ENCODE measurements at regions not wholly inside any gene's neighbourhood (a gene's known extent, or its start where the extent isn't known, plus 50 kb on each side); places are given as distances from the start of the nearest gene placed in this dataset.

DNA sequence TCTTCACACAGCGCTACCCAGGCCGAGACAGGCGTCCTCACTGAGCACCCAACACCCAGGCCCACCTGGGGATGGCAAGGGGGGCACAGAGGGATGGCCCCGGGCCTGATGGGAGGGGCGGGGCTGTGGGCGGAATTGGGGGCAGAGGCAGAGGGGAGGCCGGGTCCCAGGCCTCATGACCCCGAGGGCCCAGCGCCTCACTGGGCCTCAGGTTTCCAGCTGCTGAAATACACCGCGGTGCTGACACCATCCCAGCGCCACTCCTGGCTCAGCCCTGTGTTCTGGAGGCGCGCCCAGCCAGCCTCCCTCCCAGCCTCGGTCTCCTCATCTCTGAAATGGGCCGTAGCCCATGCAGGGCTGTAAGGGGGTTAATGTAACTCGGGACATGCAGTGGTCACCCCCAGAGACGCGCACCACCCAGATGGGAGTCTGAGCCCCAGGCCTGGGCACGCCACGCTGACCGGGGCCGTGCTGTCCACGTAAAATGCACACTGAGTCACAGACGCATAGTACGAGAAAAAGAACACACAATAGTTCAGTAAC is 82.3 kb downstream of the UNCX start:
- H3K4me3 Mint-ChIP-seq = no peak overlapping the region
- no peak for DNase-seq (ENCODE audit: low read depth, low spot score)
- no peaks in the 10 kb centered on the region for H3K9me3 Mint-ChIP-seq
- no peaks in the 10 kb centered on the region for H3K4me1 Mint-ChIP-seq
- no peaks in the 10 kb centered on the region for H3K36me3 Mint-ChIP-seq (ENCODE audit: low read depth)
- no peak overlapping the region for H3K27ac Mint-ChIP-seq (ENCODE audit: unreplicated experiment)
- peaks cover 9% of the 10 kb centered on the region for H3K27me3 Mint-ChIP-seq (ENCODE audit: low read depth)
- TF ChIP-seq, protein P1, sequence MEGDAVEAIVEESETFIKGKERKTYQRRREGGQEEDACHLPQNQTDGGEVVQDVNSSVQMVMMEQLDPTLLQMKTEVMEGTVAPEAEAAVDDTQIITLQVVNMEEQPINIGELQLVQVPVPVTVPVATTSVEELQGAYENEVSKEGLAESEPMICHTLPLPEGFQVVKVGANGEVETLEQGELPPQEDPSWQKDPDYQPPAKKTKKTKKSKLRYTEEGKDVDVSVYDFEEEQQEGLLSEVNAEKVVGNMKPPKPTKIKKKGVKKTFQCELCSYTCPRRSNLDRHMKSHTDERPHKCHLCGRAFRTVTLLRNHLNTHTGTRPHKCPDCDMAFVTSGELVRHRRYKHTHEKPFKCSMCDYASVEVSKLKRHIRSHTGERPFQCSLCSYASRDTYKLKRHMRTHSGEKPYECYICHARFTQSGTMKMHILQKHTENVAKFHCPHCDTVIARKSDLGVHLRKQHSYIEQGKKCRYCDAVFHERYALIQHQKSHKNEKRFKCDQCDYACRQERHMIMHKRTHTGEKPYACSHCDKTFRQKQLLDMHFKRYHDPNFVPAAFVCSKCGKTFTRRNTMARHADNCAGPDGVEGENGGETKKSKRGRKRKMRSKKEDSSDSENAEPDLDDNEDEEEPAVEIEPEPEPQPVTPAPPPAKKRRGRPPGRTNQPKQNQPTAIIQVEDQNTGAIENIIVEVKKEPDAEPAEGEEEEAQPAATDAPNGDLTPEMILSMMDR (conservative IDR thresholded peaks at IDR 0.05) = no peak

DNA sequence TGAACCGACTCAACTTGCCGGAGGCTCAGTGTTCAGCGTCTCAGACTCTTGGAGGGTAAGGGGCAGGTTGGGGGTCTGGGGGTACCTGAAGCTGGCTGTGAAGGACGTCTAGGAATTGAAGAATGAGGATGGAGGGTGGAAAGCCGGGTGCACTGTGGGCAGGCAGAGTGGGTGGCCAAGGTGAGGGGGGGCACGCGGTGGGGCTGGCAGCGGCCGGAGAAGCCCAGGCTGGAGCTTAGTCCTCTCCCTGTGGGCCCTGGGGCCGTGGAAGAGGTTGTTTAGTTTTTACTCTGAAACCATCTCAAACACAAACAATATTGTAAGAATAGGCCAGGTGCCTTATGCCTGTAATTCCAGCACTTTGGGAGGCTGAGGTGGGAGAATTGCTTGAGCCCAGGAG is 83.4 kb downstream of the UNCX start:
- Mint-ChIP-seq H3K36me3 (ENCODE audit: low read depth) (no peaks in the 10 kb centered on the region), H3K27me3 (ENCODE audit: low read depth) (peaks cover 9% of the 10 kb centered on the region), H3K4me3 (no peak overlapping the region), H3K27ac (ENCODE audit: unreplicated experiment) (no peak overlapping the region), H3K4me1 (no peaks in the 10 kb centered on the region), H3K9me3 (no peaks in the 10 kb centered on the region)
- no peak for DNase-seq (ENCODE audit: low read depth, low spot score)
- TF ChIP-seq, protein P1 (conservative IDR thresholded peaks at IDR 0.05) = no peak

DNA sequence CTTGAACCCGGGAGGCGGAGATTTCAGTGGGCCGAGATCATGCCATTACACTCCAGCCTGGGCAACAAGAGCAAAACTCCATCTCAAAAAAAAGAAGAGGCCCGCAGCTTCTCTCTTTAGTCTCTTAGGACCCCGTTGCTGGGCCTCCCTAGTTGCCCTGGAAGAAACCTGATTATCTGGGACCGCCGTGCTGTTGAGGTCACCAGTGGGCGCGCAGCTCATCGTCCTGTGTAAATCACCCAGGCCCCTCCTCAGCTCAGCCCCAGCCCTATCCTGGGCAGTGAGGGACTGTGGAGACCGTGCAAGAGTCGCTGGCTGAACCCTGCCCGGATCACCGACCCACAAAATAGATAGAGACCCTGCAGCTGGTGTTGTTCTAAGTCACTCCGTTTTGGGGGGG is 85.0 kb downstream of the UNCX start:
- peaks cover 9% of the 10 kb centered on the region for H3K27me3 Mint-ChIP-seq (ENCODE audit: low read depth)
- no peak for DNase-seq (ENCODE audit: low read depth, low spot score)
- H3K36me3 Mint-ChIP-seq (ENCODE audit: low read depth) = no peaks in the 10 kb centered on the region
- H3K27ac Mint-ChIP-seq (ENCODE audit: unreplicated experiment) = no peak overlapping the region
- H3K4me3 Mint-ChIP-seq = no peak overlapping the region
- H3K4me1 Mint-ChIP-seq = no peaks in the 10 kb centered on the region
- TF ChIP-seq, protein P1 (conservative IDR thresholded peaks at IDR 0.05) = no peak
- no peaks in the 10 kb centered on the region for H3K9me3 Mint-ChIP-seq

- no peak overlapping the region for H3K4me3 Mint-ChIP-seq
- no peak for DNase-seq (ENCODE audit: low read depth, low spot score)
- no peaks in the 10 kb centered on the region for H3K4me1 Mint-ChIP-seq
- H3K27me3 Mint-ChIP-seq (ENCODE audit: low read depth) = peaks cover 9% of the 10 kb centered on the region
- H3K27ac Mint-ChIP-seq (ENCODE audit: unreplicated experiment) = no peak overlapping the region
- no peaks in the 10 kb centered on the region for H3K36me3 Mint-ChIP-seq (ENCODE audit: low read depth)
- TF ChIP-seq, protein P1 (conservative IDR thresholded peaks at IDR 0.05) = no peak
- H3K9me3 Mint-ChIP-seq = no peaks in the 10 kb centered on the region
Measured at GRCh38 chr7:1318051-1318450, 85.4 kb downstream of the UNCX start.

GRCh38 chr7:1318661-1319060 is 86.0 kb downstream of the UNCX start:
- Mint-ChIP-seq H3K36me3 (ENCODE audit: low read depth) (no peaks in the 10 kb centered on the region), H3K4me1 (peaks cover 4% of the 10 kb centered on the region), H3K4me3 (no peak overlapping the region), H3K27me3 (ENCODE audit: low read depth) (peaks cover 12% of the 10 kb centered on the region), H3K9me3 (no peaks in the 10 kb centered on the region), H3K27ac (ENCODE audit: unreplicated experiment) (no peak overlapping the region)
- no peak for DNase-seq (ENCODE audit: low read depth, low spot score)
- TF ChIP-seq, protein P1 (conservative IDR thresholded peaks at IDR 0.05) = no peak
